H9 (cell line): ENCODE measurements at regions not wholly inside any gene's neighbourhood (a gene's known extent, or its start where the extent isn't known, plus 50 kb on each side); places are given as distances from the start of the nearest gene placed in this dataset.

ENCODE experiments used
- DNase-seq: peaks from one replicate; pipeline ENCODE4 v3.0.0-alpha.2; 2017
- H2AFZ ChIP-seq: one replicate; pipeline ENCODE4 v1.6.1; 2013; ENCODE audit warnings: mild to moderate bottlenecking, low read length, control low read depth, moderate library complexity
- H2AK5ac ChIP-seq: 2 replicates; pipeline ENCODE4 v1.6.1; 2013; ENCODE audit warnings: low read length, control low read depth, mixed read lengths; ENCODE audit not compliant: insufficient read length
- H2BK120ac ChIP-seq: one replicate; pipeline ENCODE4 v1.6.1; 2013; ENCODE audit warnings: low read depth, mild to moderate bottlenecking, low read length, control low read depth, inconsistent platforms; ENCODE audit not compliant: poor library complexity, severe bottlenecking
- H2BK12ac ChIP-seq: 2 replicates; pipeline ENCODE4 v1.6.1; 2013; ENCODE audit warnings: low read length, control low read depth, mixed read lengths, low read depth; ENCODE audit not compliant: insufficient read length
- H2BK15ac ChIP-seq: 2 replicates; pipeline ENCODE4 v1.6.1; 2013; ENCODE audit warnings: low read depth, low read length, control low read depth
- H2BK20ac ChIP-seq: one replicate; pipeline ENCODE4 v1.6.1; 2013; ENCODE audit warnings: low read depth, mild to moderate bottlenecking, low read length, control low read depth, inconsistent platforms; ENCODE audit not compliant: poor library complexity, severe bottlenecking
- H2BK5ac ChIP-seq: 2 replicates; pipeline ENCODE4 v1.6.1; 2013; ENCODE audit warnings: low read length, control low read depth, mixed read lengths; ENCODE audit not compliant: insufficient read length
- H3K14ac ChIP-seq: 2 replicates; pipeline ENCODE4 v1.6.1; 2013; ENCODE audit warnings: low read length, control low read depth; ENCODE audit not compliant: insufficient read depth
- H3K18ac ChIP-seq: 2 replicates; pipeline ENCODE4 v1.6.1; 2013; ENCODE audit warnings: low read depth, mild to moderate bottlenecking, mixed read lengths, low read length, control low read depth; ENCODE audit not compliant: insufficient read length
- H3K23ac ChIP-seq: 2 replicates; pipeline ENCODE4 v1.6.1; 2013; ENCODE audit warnings: low read length, control low read depth, mixed read lengths, low read depth; ENCODE audit not compliant: insufficient read length
- H3K23me2 ChIP-seq: 2 replicates; pipeline ENCODE4 v1.6.1; 2013; ENCODE audit warnings: low read depth, mild to moderate bottlenecking, mixed read lengths, low read length, control low read depth; ENCODE audit not compliant: insufficient read length, poor library complexity, severe bottlenecking
- H3K27ac ChIP-seq: 2 replicates; pipeline ENCODE4 v1.5.1; 2013; ENCODE audit warnings: low read length, control low read depth, mixed read lengths, low read depth; ENCODE audit not compliant: insufficient read length
- H3K27me3 ChIP-seq: 2 replicates; pipeline ENCODE4 v1.6.1; 2013; ENCODE audit warnings: low read length, control low read depth, inconsistent platforms; ENCODE audit not compliant: insufficient read depth
- H3K4ac ChIP-seq: 2 replicates; pipeline ENCODE4 v1.6.1; 2013; ENCODE audit warnings: low read depth, mild to moderate bottlenecking, control low read depth, inconsistent platforms, low read length, moderate library complexity
- H3K4me1 ChIP-seq: 2 replicates; pipeline ENCODE4 v1.6.1; 2013; ENCODE audit warnings: low read length, control low read depth, inconsistent platforms; ENCODE audit not compliant: insufficient read depth
- H3K4me2 ChIP-seq: 2 replicates; pipeline ENCODE4 v1.6.1; 2013; ENCODE audit warnings: low read length, control low read depth, mixed read lengths; ENCODE audit not compliant: insufficient read length, insufficient read depth
- H3K56ac ChIP-seq: 2 replicates; pipeline ENCODE4 v1.6.1; 2013; ENCODE audit warnings: low read depth, mild to moderate bottlenecking, mixed read lengths, low read length, control low read depth; ENCODE audit not compliant: insufficient read length
- H3K79me1 ChIP-seq: 2 replicates; pipeline ENCODE4 v1.6.1; 2013; ENCODE audit warnings: low read depth, mild to moderate bottlenecking, moderate library complexity, low read length, control low read depth, inconsistent platforms; ENCODE audit not compliant: insufficient read depth, poor library complexity, severe bottlenecking
- H3K79me2 ChIP-seq: 2 replicates; pipeline ENCODE4 v1.6.1; 2013; ENCODE audit warnings: low read length, control low read depth, inconsistent platforms; ENCODE audit not compliant: insufficient read depth
- H3K9ac ChIP-seq: 2 replicates; pipeline ENCODE4 v1.6.1; 2013; ENCODE audit warnings: low read length, control low read depth, mixed read lengths; ENCODE audit not compliant: insufficient read length; ENCODE audit errors: extremely low read depth
- H3K9me3 ChIP-seq: one replicate; pipeline ENCODE4 v1.6.1; 2013; ENCODE audit warnings: low read depth, low read length, inconsistent platforms; ENCODE audit not compliant: control insufficient read depth
- H3T11ph ChIP-seq: one replicate; pipeline ENCODE4 v1.6.1; 2013; ENCODE audit warnings: mild to moderate bottlenecking, low read length, control low read depth, inconsistent platforms
- H4K20me1 ChIP-seq: one replicate; pipeline ENCODE4 v1.6.1; 2013; ENCODE audit not compliant: control insufficient read depth, insufficient read length, insufficient read depth
- H4K5ac ChIP-seq: 2 replicates; pipeline ENCODE4 v1.6.1; 2013; ENCODE audit warnings: low read depth, mild to moderate bottlenecking, mixed read lengths, low read length, control low read depth; ENCODE audit not compliant: insufficient read length
- H4K8ac ChIP-seq: replicated peaks from 2 replicates; pipeline ENCODE4 v1.6.1; 2013; ENCODE audit warnings: low read length, control low read depth, mixed read lengths, low read depth; ENCODE audit not compliant: insufficient read length
- H4K91ac ChIP-seq: 2 replicates; pipeline ENCODE4 v1.6.1; 2013; ENCODE audit warnings: low read depth, mild to moderate bottlenecking, moderate library complexity, mixed read lengths, low read length, control low read depth; ENCODE audit not compliant: insufficient read length
- H3K27ac Mint-ChIP-seq, 3 experiments: 2 replicates in 2 of 3; 3 replicates in 1 of 3; pipeline ENCODE4 v1.8.0; 2020 to 2021; ENCODE audit warnings: mixed read lengths in 3 of 3, mild to moderate bottlenecking in 1 of 3, moderate library complexity in 1 of 3
- H3K27me3 Mint-ChIP-seq: 2 replicates; pipeline ENCODE4 v1.8.0; 2021; ENCODE audit warnings: low read depth, mild to moderate bottlenecking, moderate library complexity, mixed read lengths
- H3K36me3 Mint-ChIP-seq, 3 experiments: 2 replicates in 2 of 3; 3 replicates in 1 of 3; pipeline ENCODE4 v1.8.0; 2020 to 2021; ENCODE audit warnings: low read depth in 3 of 3, mixed read lengths in 3 of 3; ENCODE audit not compliant: insufficient read depth in 1 of 3
- H3K4me1 Mint-ChIP-seq, 2 experiments: 2 replicates each; pipeline ENCODE4 v1.8.0; 2020; ENCODE audit warnings: mixed read lengths in 2 of 2
- H3K4me3 Mint-ChIP-seq, 2 experiments: 2 replicates in 1 of 2; 3 replicates in 1 of 2; pipeline ENCODE4 v1.8.0; 2020 to 2021; ENCODE audit warnings: mild to moderate bottlenecking in 2 of 2, mixed read lengths in 2 of 2, moderate library complexity in 1 of 2
- H3K9me3 Mint-ChIP-seq, 2 experiments: 2 replicates in 1 of 2; 3 replicates in 1 of 2; pipeline ENCODE4 v1.8.0; 2020; ENCODE audit warnings: mild to moderate bottlenecking in 2 of 2, mixed read lengths in 2 of 2, moderate library complexity in 1 of 2
- CTCF ChIP-seq: fragments of 200-600 bp; sonication (generic); conservative IDR thresholded peaks from 3 replicates; pipeline ENCODE4 v1.8.0; 2021; ENCODE audit warnings: antibody characterized with exemption, mild to moderate bottlenecking
- WGBS: extraction: QIAGEN DNeasy Blood & Tissue Kit; methylation state at CpG from one replicate; pipeline ENCODE4 v1.1.7; 2013; ENCODE audit warnings: missing lambda C conversion rate, low lambda C conversion rate, mixed read lengths; ENCODE audit not compliant: insufficient read length; ENCODE audit errors: extremely low coverage; 5-methylcytosine and 5-hydroxymethylcytosine counted together

GRCh38 chr10:61547297-61547696, 94.1 kb upstream of the TMEM26 start:
- H3K79me1 ChIP-seq = no peaks in the 10 kb centered on the region
- Mint-ChIP-seq H3K27me3 (no peaks in the 10 kb centered on the region; the same call in 1 of the 2 replicates), H3K4me1 (no peaks in the 10 kb centered on the region)

More at GRCh38 chr10:61547297-61547696, 94.1 kb upstream of the TMEM26 start:
- Histone ChIP-seq H3K9me3 (no peaks in the 10 kb centered on the region), H4K91ac (no peak overlapping the region), H4K20me1 (no peaks in the 10 kb centered on the region), H3K56ac (no peak overlapping the region), H2AK5ac (no peak overlapping the region), H2BK15ac (no peak overlapping the region), H3K4ac (no peak overlapping the region), H3K14ac (no peak overlapping the region), H3K18ac (no peak overlapping the region), H3K4me2 (no peak overlapping the region), H2BK12ac (no peak overlapping the region), H3K23me2 (no peaks in the 10 kb centered on the region), H2BK5ac (no peak overlapping the region), H3T11ph (no peak overlapping the region), H2BK20ac (no peak overlapping the region), H2AFZ (no peak overlapping the region), H3K27ac (no peak overlapping the region), H2BK120ac (no peak overlapping the region), H4K5ac (no peak overlapping the region), H3K4me1 (no peaks in the 10 kb centered on the region), H4K8ac (no peak overlapping the region), H3K23ac (no peak overlapping the region), H3K27me3 (no peaks in the 10 kb centered on the region), H3K9ac (no peak overlapping the region), H3K79me2 (no peaks in the 10 kb centered on the region)
- Mint-ChIP-seq H3K4me3 (no peak overlapping the region), H3K36me3 (no peaks in the 10 kb centered on the region), H3K27ac (no peak overlapping the region), H3K9me3 (peaks cover 0 to 2% of the 10 kb centered on the region in 2 experiments; a peak in 2 of 5 replicates)
- WGBS = no CpG with 5 or more reads among the region's 1 CpG
- TF ChIP-seq CTCF = no peak
- DNase-seq = no peak
